ENCODE measurements at regions not wholly inside any gene's neighbourhood (a gene's known extent, or its start where the extent isn't known, plus 50 kb on each side); places are given as distances from the start of the nearest gene placed in this dataset.
A peak's percentile ranks its signal among the peaks of the same experiment; 100 is the strongest.

DNA sequence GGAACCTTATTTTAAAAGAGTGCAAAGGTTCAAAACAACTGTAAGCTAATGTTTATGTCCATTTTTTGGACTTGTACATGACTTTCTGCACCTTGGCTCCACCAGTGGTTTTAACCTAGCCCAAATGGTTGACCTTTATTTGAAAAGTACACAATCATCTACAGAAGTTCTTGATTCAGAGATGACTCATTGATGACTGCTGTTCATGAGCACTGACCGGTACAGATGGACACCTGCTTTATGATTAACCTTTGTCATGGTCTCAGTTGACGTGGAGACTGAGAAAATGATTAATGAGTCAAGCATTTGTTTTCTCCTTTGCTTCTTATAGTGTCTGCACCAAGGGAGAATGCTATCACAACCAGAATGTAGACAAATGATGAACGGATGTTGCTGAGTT lies 55.7 kb upstream of the PTER start:
- no peak overlapping the region for H3K4me3 ChIP-seq (ENCODE audit: low read length)
- H3K9me3 ChIP-seq (ENCODE audit: low read length), result no peaks in the 10 kb centered on the region
- no peaks in the 10 kb centered on the region for H3K9me2 ChIP-seq (ENCODE audit: insufficient read depth, low read length)
- no peak overlapping the region for H3K4me2 ChIP-seq (ENCODE audit: low read length)
- H3F3A ChIP-seq (ENCODE audit: insufficient read depth, low read length, poor library complexity, severe bottlenecking), result no peaks in the 10 kb centered on the region
- no peak overlapping the region for H3K27ac ChIP-seq (ENCODE audit: low read length)
- H4K20me1 ChIP-seq (ENCODE audit: insufficient read depth), result no peaks in the 10 kb centered on the region
- H3K79me2 ChIP-seq (replicated peaks; ENCODE audit: insufficient read depth, low read length), result no peaks in the 10 kb centered on the region
- H2AFZ ChIP-seq (ENCODE audit: low read depth, low read length), result no peak overlapping the region
- H3K27me3 ChIP-seq (ENCODE audit: insufficient read depth, low read depth, low read length), result no peaks in the 10 kb centered on the region
- no peak for TF ChIP-seq EZH2 (IDR thresholded peaks at IDR 0.05; ENCODE audit: borderline replicate concordance, insufficient read depth, low read length, poor library complexity, severe bottlenecking)
- TF ChIP-seq POLR2AphosphoS5 (IDR thresholded peaks at IDR 0.05), result no peak
- no peak for TF ChIP-seq TAF1 (IDR thresholded peaks at IDR 0.05; ENCODE audit: low read depth)
- TF ChIP-seq, protein P1, sequence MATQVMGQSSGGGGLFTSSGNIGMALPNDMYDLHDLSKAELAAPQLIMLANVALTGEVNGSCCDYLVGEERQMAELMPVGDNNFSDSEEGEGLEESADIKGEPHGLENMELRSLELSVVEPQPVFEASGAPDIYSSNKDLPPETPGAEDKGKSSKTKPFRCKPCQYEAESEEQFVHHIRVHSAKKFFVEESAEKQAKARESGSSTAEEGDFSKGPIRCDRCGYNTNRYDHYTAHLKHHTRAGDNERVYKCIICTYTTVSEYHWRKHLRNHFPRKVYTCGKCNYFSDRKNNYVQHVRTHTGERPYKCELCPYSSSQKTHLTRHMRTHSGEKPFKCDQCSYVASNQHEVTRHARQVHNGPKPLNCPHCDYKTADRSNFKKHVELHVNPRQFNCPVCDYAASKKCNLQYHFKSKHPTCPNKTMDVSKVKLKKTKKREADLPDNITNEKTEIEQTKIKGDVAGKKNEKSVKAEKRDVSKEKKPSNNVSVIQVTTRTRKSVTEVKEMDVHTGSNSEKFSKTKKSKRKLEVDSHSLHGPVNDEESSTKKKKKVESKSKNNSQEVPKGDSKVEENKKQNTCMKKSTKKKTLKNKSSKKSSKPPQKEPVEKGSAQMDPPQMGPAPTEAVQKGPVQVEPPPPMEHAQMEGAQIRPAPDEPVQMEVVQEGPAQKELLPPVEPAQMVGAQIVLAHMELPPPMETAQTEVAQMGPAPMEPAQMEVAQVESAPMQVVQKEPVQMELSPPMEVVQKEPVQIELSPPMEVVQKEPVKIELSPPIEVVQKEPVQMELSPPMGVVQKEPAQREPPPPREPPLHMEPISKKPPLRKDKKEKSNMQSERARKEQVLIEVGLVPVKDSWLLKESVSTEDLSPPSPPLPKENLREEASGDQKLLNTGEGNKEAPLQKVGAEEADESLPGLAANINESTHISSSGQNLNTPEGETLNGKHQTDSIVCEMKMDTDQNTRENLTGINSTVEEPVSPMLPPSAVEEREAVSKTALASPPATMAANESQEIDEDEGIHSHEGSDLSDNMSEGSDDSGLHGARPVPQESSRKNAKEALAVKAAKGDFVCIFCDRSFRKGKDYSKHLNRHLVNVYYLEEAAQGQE (IDR thresholded peaks at IDR 0.05; ENCODE audit: borderline replicate concordance), result no peak
- no peak for TF ChIP-seq SMC3 (conservative IDR thresholded peaks at IDR 0.05; ENCODE audit: poor library complexity)
- no peak for TF ChIP-seq MXI1 (conservative IDR thresholded peaks at IDR 0.05; ENCODE audit: poor library complexity, severe bottlenecking)
- TF ChIP-seq, protein P2, sequence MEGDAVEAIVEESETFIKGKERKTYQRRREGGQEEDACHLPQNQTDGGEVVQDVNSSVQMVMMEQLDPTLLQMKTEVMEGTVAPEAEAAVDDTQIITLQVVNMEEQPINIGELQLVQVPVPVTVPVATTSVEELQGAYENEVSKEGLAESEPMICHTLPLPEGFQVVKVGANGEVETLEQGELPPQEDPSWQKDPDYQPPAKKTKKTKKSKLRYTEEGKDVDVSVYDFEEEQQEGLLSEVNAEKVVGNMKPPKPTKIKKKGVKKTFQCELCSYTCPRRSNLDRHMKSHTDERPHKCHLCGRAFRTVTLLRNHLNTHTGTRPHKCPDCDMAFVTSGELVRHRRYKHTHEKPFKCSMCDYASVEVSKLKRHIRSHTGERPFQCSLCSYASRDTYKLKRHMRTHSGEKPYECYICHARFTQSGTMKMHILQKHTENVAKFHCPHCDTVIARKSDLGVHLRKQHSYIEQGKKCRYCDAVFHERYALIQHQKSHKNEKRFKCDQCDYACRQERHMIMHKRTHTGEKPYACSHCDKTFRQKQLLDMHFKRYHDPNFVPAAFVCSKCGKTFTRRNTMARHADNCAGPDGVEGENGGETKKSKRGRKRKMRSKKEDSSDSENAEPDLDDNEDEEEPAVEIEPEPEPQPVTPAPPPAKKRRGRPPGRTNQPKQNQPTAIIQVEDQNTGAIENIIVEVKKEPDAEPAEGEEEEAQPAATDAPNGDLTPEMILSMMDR (IDR thresholded peaks at IDR 0.05; ENCODE audit: poor library complexity, severe bottlenecking), result no peak
- TF ChIP-seq EP300 (conservative IDR thresholded peaks at IDR 0.05; ENCODE audit: poor library complexity, severe bottlenecking), result no peak
- TF ChIP-seq RAD21 (conservative IDR thresholded peaks at IDR 0.05), result no peak
- no peak overlapping the region for H3K9ac ChIP-seq (ENCODE audit: low read length)
- H3K36me3 ChIP-seq (ENCODE audit: insufficient read depth, low read length), result no peaks in the 10 kb centered on the region

GRCh38 chr10:16384021-16384420 lies 52.8 kb upstream of the PTER start:
- Histone ChIP-seq H3K9me2 (ENCODE audit: insufficient read depth, low read length) (no peaks in the 10 kb centered on the region), H3F3A (ENCODE audit: insufficient read depth, low read length, poor library complexity, severe bottlenecking) (no peaks in the 10 kb centered on the region), H3K27ac (ENCODE audit: low read length) (peak overlapping the region; percentile 49), H3K9ac (ENCODE audit: low read length) (no peak overlapping the region), H3K27me3 (ENCODE audit: insufficient read depth, low read depth, low read length) (no peaks in the 10 kb centered on the region), H3K4me2 (ENCODE audit: low read length) (no peak overlapping the region), H4K20me1 (ENCODE audit: insufficient read depth) (no peaks in the 10 kb centered on the region), H3K4me3 (ENCODE audit: low read length) (no peak overlapping the region), H2AFZ (ENCODE audit: low read depth, low read length) (no peak overlapping the region), H3K36me3 (ENCODE audit: insufficient read depth, low read length) (no peaks in the 10 kb centered on the region), H3K79me2 (replicated peaks; ENCODE audit: insufficient read depth, low read length) (no peaks in the 10 kb centered on the region), H3K9me3 (ENCODE audit: low read length) (no peaks in the 10 kb centered on the region)
- no peak for TF ChIP-seq EP300 (conservative IDR thresholded peaks at IDR 0.05; ENCODE audit: poor library complexity, severe bottlenecking)
- TF ChIP-seq, protein P1 (IDR thresholded peaks at IDR 0.05; ENCODE audit: borderline replicate concordance), result no peak
- no peak for TF ChIP-seq RAD21 (conservative IDR thresholded peaks at IDR 0.05)
- TF ChIP-seq TAF1 (IDR thresholded peaks at IDR 0.05; ENCODE audit: low read depth), result no peak
- no peak for TF ChIP-seq SMC3 (conservative IDR thresholded peaks at IDR 0.05; ENCODE audit: poor library complexity)
- no peak for TF ChIP-seq POLR2AphosphoS5 (IDR thresholded peaks at IDR 0.05)
- TF ChIP-seq, protein P2 (IDR thresholded peaks at IDR 0.05; ENCODE audit: poor library complexity, severe bottlenecking), result no peak
- TF ChIP-seq MXI1 (conservative IDR thresholded peaks at IDR 0.05; ENCODE audit: poor library complexity, severe bottlenecking), result no peak
- no peak for TF ChIP-seq EZH2 (IDR thresholded peaks at IDR 0.05; ENCODE audit: borderline replicate concordance, insufficient read depth, low read length, poor library complexity, severe bottlenecking)
